HCT116 (cell line): ENCODE measurements at regions not wholly inside any gene's neighbourhood (a gene's known extent, or its start where the extent isn't known, plus 50 kb on each side); places are given as distances from the start of the nearest gene placed in this dataset.

Source experiments
- ATAC-seq: fragments of 200-7000 bp; cut with Tn5 transposase; 2 replicates; pipeline ENCODE4 v1.9.1; 2020; ENCODE audit warnings: mild to moderate bottlenecking, moderate library complexity
- BruUV-seq: library from RNA; stranded (reverse); fragments of 400-500 nt; replicated peaks from 2 replicates; lab custom pipeline; 2021; lab: Mats Ljungman, UMichigan
- CTCF ChIA-PET: fragments of 300-600 bp; sonication (Branson Sonifier 250); formaldehyde crosslinking; loops from one replicate; lab custom pipeline; 2021; ENCODE audit warnings: antibody characterized with exemption; lab: Charles Lee
- POLR2A ChIA-PET: fragments of 300-600, 350-600 bp; sonication (Branson Sonifier 250); formaldehyde crosslinking; loops from one replicate; lab custom pipeline; 2021; ENCODE audit warnings: antibody characterized with exemption; lab: Charles Lee
- RAD21 ChIA-PET, 2 experiments: fragments of 300-600 bp; sonication (Branson Sonifier 250); formaldehyde crosslinking; loops; one replicate each; lab custom pipeline; 2023; ENCODE audit warnings: low total read pairs in 2 of 2; ENCODE audit not compliant: uncharacterized antibody in 2 of 2, unreplicated experiment in 2 of 2, low non-redundant PET in 1 of 2; lab: Charles Lee
- DNase-seq: peaks from one replicate; pipeline ENCODE4 v3.0.0-alpha.2; 2010; ENCODE audit warnings: low read depth, low spot score
- H2AFZ ChIP-seq: fragments of 200-600 bp; shearing (Covaris generic), sonication (generic); 2 replicates; pipeline ENCODE4 v1.6.1; 2017; ENCODE audit warnings: low read depth, mixed run types, mixed read lengths, antibody characterized with exemption, low read length; ENCODE audit not compliant: poor library complexity, severe bottlenecking
- H3K27ac ChIP-seq: 2 replicates; pipeline ENCODE4 v1.5.1; 2012; ENCODE audit warnings: low read depth, low read length
- H3K27me3 ChIP-seq: fragments of 200-600 bp; sonication (generic); 2 replicates; pipeline ENCODE4 v1.6.1; 2016; ENCODE audit warnings: mixed run types, low read length, mixed read lengths; ENCODE audit not compliant: insufficient read depth
- H3K36me3 ChIP-seq, 2 experiments: fragments of 200-500 bp in 1 of 2; fragments of 200-600 bp in 1 of 2; sonication (Bioruptor generic) in 1 of 2; sonication (generic) in 1 of 2; 2 replicates each; pipeline versions ENCODE4 v1.5.1 to v1.6.1; 2014 to 2016; ENCODE audit warnings: low read length in 2 of 2, inconsistent platforms in 1 of 2, mixed read lengths in 1 of 2, mixed run types in 1 of 2; ENCODE audit not compliant: insufficient read depth in 2 of 2, control insufficient read depth in 1 of 2
- H3K4me1 ChIP-seq, 2 experiments: fragments of 200-600 bp in 1 of 2; sonication (generic) in 1 of 2; 2 replicates each; pipeline versions ENCODE4 v1.5.1 to v1.6.1; 2012 to 2017; ENCODE audit warnings: low read length in 2 of 2, inconsistent platforms in 1 of 2, mild to moderate bottlenecking in 1 of 2, mixed read lengths in 1 of 2, mixed run types in 1 of 2, moderate library complexity in 1 of 2; ENCODE audit not compliant: insufficient read depth in 2 of 2, control insufficient read depth in 1 of 2
- H3K4me2 ChIP-seq: fragments of 200-600 bp; sonication (generic); 2 replicates; pipeline ENCODE4 v1.6.1; 2017; ENCODE audit warnings: mixed run types, low read length, mixed read lengths
- H3K4me3 ChIP-seq, 2 experiments: fragments of 200-600 bp in 1 of 2; sonication (generic) in 1 of 2; replicated peaks in 1 of 2; 2 replicates each; pipeline ENCODE4 v1.5.1; 2011 to 2016; ENCODE audit warnings: low read length in 2 of 2, control low read depth in 1 of 2, low read depth in 1 of 2, mild to moderate bottlenecking in 1 of 2, mixed read lengths in 1 of 2, mixed run types in 1 of 2
- H3K79me2 ChIP-seq: fragments of 200-600 bp; sonication (generic); 2 replicates; pipeline ENCODE4 v1.6.1; 2017; ENCODE audit warnings: mild to moderate bottlenecking, mixed run types, low read length, moderate library complexity, mixed read lengths; ENCODE audit not compliant: insufficient read depth
- H3K9ac ChIP-seq: fragments of 200-600 bp; sonication (generic); 2 replicates; pipeline ENCODE4 v1.6.1; 2016; ENCODE audit warnings: low read length, mixed read lengths
- H3K9me2 ChIP-seq: fragments of 200-600 bp; sonication (generic), shearing (Covaris generic); 2 replicates; pipeline ENCODE4 v1.6.1; 2017; ENCODE audit warnings: mixed run types, mild to moderate bottlenecking, moderate library complexity; ENCODE audit not compliant: insufficient read depth
- H3K9me3 ChIP-seq, 2 experiments: fragments of 200-500 bp in 1 of 2; fragments of 200-600 bp in 1 of 2; sonication (Bioruptor generic) in 1 of 2; sonication (generic) in 1 of 2; 2 replicates each; pipeline ENCODE4 v1.6.1; 2014 to 2017; ENCODE audit warnings: low read length in 2 of 2, mixed read lengths in 2 of 2, inconsistent platforms in 1 of 2, low read depth in 1 of 2, mild to moderate bottlenecking in 1 of 2, mixed run types in 1 of 2, moderate library complexity in 1 of 2; ENCODE audit not compliant: control insufficient read depth in 1 of 2, insufficient read depth in 1 of 2
- H4K20me1 ChIP-seq: fragments of 200-600 bp; sonication (generic), shearing (Covaris generic); 2 replicates; pipeline ENCODE4 v1.6.1; 2017; ENCODE audit warnings: mixed run types, mild to moderate bottlenecking, moderate library complexity; ENCODE audit not compliant: insufficient read depth
- ATF3 ChIP-seq: IDR thresholded peaks from 2 replicates; pipeline ENCODE4 v1.6.1; 2012
- EGR1 ChIP-seq: IDR thresholded peaks from 2 replicates; pipeline ENCODE4 v1.6.1; 2012; ENCODE audit warnings: low read depth
- ELF1 ChIP-seq: IDR thresholded peaks from 2 replicates; pipeline ENCODE4 v1.6.1; 2012; ENCODE audit warnings: low read depth, borderline replicate concordance
- EZH2 ChIP-seq: fragments of 200-600 bp; sonication (generic); IDR thresholded peaks from 2 replicates; pipeline ENCODE4 v1.6.1; 2017; ENCODE audit warnings: antibody characterized with exemption, mixed run types
- JUND ChIP-seq: IDR thresholded peaks from 2 replicates; pipeline ENCODE4 v1.6.1; 2012
- RAD21 ChIP-seq: IDR thresholded peaks from 2 replicates; pipeline ENCODE4 v1.6.1; 2012; ENCODE audit warnings: low read depth, mild to moderate bottlenecking
- REST ChIP-seq: IDR thresholded peaks from 2 replicates; pipeline ENCODE4 v1.6.1; 2012; ENCODE audit warnings: low read depth
- SIN3A ChIP-seq: IDR thresholded peaks from 2 replicates; pipeline ENCODE4 v1.6.1; 2012; ENCODE audit warnings: low read depth
- SP1 ChIP-seq: IDR thresholded peaks from 2 replicates; pipeline ENCODE4 v1.6.1; 2012; ENCODE audit warnings: low read depth
- SRF ChIP-seq: IDR thresholded peaks from 2 replicates; pipeline ENCODE4 v1.6.1; 2012; ENCODE audit warnings: low read depth
- TCF7L2 ChIP-seq: IDR thresholded peaks from 2 replicates; pipeline ENCODE4 v1.7.0; 2011; ENCODE audit warnings: borderline replicate concordance, inconsistent platforms; ENCODE audit not compliant: insufficient read depth, insufficient read length; ENCODE audit errors: extremely low read depth
- intact Hi-C: fragments of 100-400 bp; cut with micrococcal nuclease; formaldehyde crosslinking; loops from 2 replicates; pipeline ENCODE4 v1.10.0; 2022

- TF ChIP-seq SP1 (no peak), ELF1 (no peak), JUND (no peak), TCF7L2 (no peak), EZH2 (no peak), REST (no peak), ATF3 (no peak), SIN3A (no peak), RAD21 (no peak), EGR1 (no peak), SRF (no peak)
- TF ChIP-seq, all 23 proteins: peak for 0
- no peak overlapping the region for H3K27ac ChIP-seq
- H3K4me3 ChIP-seq = no peak overlapping the region
- H4K20me1 ChIP-seq = no peaks in the 10 kb centered on the region
- RAD21 ChIA-PET = no interaction called here
- no peaks in the 10 kb centered on the region for H3K79me2 ChIP-seq
- H3K27me3 ChIP-seq = no peaks in the 10 kb centered on the region
- no TSS peak for BruUV-seq
- no peak for DNase-seq
- H3K9me3 ChIP-seq = no peaks in the 10 kb centered on the region
- H2AFZ ChIP-seq = no peak overlapping the region
- POLR2A ChIA-PET = no interaction called here
- H3K36me3 ChIP-seq = no peaks in the 10 kb centered on the region
- no peaks in the 10 kb centered on the region for H3K9me2 ChIP-seq
- CTCF ChIA-PET = no interaction called here
- H3K4me2 ChIP-seq = no peak overlapping the region
- no peak for ATAC-seq
- peaks cover 7 to 21% of the 10 kb centered on the region in 2 experiments for H3K4me1 ChIP-seq
- intact Hi-C loops = no loop called here
- H3K9ac ChIP-seq = no peak overlapping the region
Measured at GRCh38 chr14:61153914-61154545, 127.1 kb downstream of the TMEM30B start.
